ENCODE measurements at regions not wholly inside any gene's neighbourhood (a gene's known extent, or its start where the extent isn't known, plus 50 kb on each side); places are given as distances from the start of the nearest gene placed in this dataset.

DNA sequence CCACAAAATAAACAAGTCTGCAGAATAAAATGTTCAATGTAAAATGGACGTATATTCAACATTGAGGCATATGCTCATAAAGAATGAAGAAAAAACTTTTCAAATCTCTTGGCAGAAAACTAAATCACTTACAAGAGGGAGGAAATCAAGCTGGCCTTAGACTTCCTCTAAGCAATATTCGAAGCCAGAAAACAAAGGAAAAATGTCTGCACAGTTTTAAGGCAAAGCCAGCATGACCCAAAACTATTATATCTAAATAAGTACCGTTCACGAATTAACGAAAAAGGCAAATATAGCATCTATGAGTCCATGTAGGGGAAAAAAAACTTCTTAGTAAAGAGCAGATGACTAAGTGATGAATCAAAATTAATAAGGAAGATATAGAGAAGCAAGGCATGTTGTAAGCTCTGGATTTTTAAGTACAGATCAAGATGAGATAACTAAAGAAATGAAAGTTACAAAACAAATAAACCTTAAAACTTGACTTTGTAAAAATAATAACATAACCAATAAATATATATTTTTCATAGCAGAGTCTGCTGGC, 101.3 kb downstream of the KCNRG start:
- TF ChIP-seq GATA3 (IDR thresholded peaks at IDR 0.05; ENCODE audit: low read depth, low read length) (no peak), GATA2 (IDR thresholded peaks at IDR 0.05; ENCODE audit: low read depth, low read length) (no peak)

Data from SH-SY5Y (cell line).